Right lobe of liver (tissue), 4 donors: ENCODE measurements at regions not wholly inside any gene's neighbourhood (a gene's known extent, or its start where the extent isn't known, plus 50 kb on each side); places are given as distances from the start of the nearest gene placed in this dataset.

Experiments used
- CTCF ChIP-seq, 4 donors: fragments of 200-600 bp in 3 of 4; fragments of 450-650 bp in 1 of 4; IDR thresholded peaks; one replicate each; pipeline versions ENCODE4 v1.5.1 to v1.8.0; 2016 to 2022; ENCODE audit warnings: antibody characterized with exemption in 4 of 4, mild to moderate bottlenecking in 2 of 4
- POLR2A ChIP-seq: fragments of 450-650 bp; IDR thresholded peaks from one replicate; pipeline ENCODE4 v1.6.1; 2017; ENCODE audit warnings: antibody characterized with exemption, mild to moderate bottlenecking
- donor health status: DM: no; HTN: no; CAD: no.
- donor health status: DM: no; HTN: no; CAD: no.
- donor health status: DM: no; HTN: yes; CAD: no.

DNA sequence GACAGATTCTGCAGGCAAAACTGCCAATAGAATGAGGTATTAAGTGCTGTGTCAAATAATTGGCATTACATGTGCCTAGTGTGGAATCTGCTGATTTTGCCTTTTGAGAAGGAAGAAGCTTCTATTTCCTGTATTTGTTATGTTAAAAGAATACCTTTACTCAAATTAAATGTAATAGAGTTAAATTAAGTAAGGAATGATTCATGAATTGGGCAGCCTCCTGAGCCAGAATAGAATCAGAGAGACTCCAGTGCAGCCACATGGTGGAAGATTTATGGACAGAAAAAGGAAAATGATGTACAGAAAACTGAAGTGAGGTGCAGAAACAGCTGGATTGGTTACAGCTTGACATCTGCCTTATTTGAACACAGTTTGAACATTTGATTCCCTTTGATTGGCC, 464.4 kb upstream of the SEMA6A start:
- no peak for TF ChIP-seq POLR2A
- no peak for TF ChIP-seq CTCF (IDR thresholded peaks at IDR 0.05)
